ENCODE measurements at regions not wholly inside any gene's neighbourhood (a gene's known extent, or its start where the extent isn't known, plus 50 kb on each side); places are given as distances from the start of the nearest gene placed in this dataset.

GRCh38 chr7:86953653-86954336 is 105.7 kb downstream of the ELAPOR2 start:
- no peak for TF ChIP-seq EZH2 (IDR thresholded peaks at IDR 0.05; ENCODE audit: insufficient read depth, poor library complexity, severe bottlenecking)
- TF ChIP-seq EZH2phosphoT487 (IDR thresholded peaks at IDR 0.05; ENCODE audit: insufficient read depth, low read depth) = no peak
